Epithelial cell of esophagus (primary cell): ENCODE measurements at regions not wholly inside any gene's neighbourhood (a gene's known extent, or its start where the extent isn't known, plus 50 kb on each side); places are given as distances from the start of the nearest gene placed in this dataset.
A peak's percentile ranks its signal among the peaks of the same experiment; 100 is the strongest.

ENCODE experiments used
- DNase-seq: peaks from one replicate; pipeline ENCODE4 v3.0.0; 2010; ENCODE audit warnings: low read depth
- H3K4me3 ChIP-seq: 2 replicates; pipeline ENCODE4 v1.5.1; 2011; ENCODE audit warnings: mild to moderate bottlenecking, low read length, control low read depth
- TF ChIP-seq, protein P1 (sequence below): IDR thresholded peaks from 2 replicates; pipeline ENCODE4 v1.5.1; 2011; ENCODE audit warnings: low read depth, mild to moderate bottlenecking, low read length, control low read depth, inconsistent platforms; ENCODE audit not compliant: insufficient read depth; ENCODE audit errors: missing control alignments

DNA sequence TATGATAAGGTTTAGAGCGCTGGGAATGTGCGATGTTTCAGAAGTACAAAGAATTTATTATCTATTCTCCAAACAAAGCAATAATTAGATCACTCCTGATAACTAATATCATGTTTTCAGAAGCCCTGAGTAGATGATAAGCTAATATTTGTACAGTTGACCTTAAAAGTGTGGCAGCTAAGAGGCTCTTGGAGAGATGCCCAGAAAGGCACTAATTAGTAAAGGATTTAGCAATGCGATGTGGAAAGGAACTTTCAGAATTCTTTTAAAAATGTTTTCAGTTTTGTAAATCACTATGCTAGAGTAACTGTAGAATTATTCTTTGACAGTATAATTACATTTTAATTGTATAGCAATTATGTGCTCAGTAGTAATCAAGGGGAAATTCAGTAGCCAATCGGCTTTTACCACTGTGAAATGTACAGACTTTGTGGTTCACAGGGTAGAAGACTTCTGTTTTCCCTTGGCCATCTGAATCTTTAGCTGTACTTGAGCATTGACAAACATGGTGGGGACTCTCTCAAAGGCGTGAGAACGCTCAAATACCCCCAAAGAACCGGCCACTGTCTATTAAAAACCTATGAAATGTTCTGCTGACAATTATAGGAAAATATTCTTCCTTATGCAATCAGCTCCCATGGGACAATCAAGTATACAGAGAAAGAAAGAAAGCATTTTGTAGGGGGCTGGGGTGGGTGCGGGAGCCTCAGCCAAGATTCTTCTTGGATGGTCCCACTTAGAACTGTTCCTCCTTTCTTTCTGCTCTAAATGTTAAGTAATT, 262.8 kb upstream of the AGAP1 start:
- DNase-seq: peak; percentile 6
- no peak overlapping the region for H3K4me3 ChIP-seq
- TF ChIP-seq, protein P1, sequence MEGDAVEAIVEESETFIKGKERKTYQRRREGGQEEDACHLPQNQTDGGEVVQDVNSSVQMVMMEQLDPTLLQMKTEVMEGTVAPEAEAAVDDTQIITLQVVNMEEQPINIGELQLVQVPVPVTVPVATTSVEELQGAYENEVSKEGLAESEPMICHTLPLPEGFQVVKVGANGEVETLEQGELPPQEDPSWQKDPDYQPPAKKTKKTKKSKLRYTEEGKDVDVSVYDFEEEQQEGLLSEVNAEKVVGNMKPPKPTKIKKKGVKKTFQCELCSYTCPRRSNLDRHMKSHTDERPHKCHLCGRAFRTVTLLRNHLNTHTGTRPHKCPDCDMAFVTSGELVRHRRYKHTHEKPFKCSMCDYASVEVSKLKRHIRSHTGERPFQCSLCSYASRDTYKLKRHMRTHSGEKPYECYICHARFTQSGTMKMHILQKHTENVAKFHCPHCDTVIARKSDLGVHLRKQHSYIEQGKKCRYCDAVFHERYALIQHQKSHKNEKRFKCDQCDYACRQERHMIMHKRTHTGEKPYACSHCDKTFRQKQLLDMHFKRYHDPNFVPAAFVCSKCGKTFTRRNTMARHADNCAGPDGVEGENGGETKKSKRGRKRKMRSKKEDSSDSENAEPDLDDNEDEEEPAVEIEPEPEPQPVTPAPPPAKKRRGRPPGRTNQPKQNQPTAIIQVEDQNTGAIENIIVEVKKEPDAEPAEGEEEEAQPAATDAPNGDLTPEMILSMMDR: no peak

DNA sequence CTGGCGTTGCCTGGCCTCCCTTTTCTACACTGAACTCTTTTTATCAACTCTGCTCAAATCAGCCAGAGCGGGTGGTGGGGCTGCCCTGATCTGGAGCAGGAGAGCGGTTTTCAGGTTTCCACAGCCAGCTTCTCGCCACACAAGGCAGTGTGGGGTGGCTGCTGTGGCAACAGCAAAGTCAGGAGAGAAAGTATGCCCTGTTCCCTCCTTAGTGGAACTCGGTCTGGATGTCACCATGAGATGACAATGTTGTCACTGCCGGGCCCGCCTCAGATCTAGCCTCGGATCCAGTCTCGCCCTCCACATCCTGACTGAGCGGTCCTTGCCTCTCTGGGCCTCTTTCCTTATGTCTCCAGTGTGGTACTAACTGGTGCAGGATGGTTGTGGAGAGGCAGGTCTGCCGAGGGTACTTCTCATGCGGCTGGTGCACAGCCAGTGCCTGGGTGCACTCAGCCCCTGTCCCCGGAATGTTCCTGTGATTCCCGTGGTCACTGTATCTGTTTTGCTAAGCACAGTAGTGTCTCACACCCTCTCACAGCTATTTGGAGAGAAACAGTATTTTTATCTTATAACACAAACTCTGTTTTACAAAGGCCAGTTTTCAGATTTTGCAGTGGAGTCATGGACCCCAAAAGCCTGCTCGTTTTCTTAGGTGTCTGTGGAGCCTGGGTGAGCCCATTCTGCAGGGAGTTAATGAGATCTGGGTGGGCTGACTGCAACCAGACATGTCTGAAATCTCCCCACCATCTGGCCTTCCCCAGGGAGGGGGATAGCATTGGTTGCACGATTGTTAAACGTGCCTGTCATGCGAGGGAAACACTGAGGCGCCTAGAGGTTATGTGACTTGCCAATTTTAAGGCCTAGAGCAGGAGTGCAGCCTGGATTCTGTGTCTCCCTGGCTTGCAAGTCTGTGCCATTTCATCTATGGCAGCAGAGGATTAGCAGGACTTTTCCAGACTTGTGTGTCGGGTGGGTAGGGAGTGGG, 261.1 kb upstream of the AGAP1 start:
- no peak for DNase-seq
- TF ChIP-seq, protein P1: no peak
- H3K4me3 ChIP-seq: no peak overlapping the region

DNA sequence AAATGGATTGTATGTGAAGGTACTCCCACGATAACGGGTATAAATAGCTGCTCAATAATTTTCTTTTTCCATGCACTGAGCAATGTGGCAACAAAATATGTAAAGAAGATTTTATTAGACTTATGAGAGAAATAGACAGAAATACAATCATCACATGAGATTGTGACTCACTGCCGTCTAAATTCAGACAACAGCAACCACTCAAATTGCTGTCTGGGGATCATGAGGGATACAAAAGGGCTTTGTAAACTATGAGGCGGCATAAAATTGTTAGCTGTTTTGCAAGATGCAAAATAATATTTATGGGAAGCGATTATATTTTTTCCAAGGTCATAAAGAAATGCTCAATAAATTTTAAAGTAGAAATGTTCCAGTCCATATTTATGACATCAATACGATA, 259.1 kb upstream of the AGAP1 start:
- DNase-seq: no peak
- no peak overlapping the region for H3K4me3 ChIP-seq
- TF ChIP-seq, protein P1: no peak

DNA sequence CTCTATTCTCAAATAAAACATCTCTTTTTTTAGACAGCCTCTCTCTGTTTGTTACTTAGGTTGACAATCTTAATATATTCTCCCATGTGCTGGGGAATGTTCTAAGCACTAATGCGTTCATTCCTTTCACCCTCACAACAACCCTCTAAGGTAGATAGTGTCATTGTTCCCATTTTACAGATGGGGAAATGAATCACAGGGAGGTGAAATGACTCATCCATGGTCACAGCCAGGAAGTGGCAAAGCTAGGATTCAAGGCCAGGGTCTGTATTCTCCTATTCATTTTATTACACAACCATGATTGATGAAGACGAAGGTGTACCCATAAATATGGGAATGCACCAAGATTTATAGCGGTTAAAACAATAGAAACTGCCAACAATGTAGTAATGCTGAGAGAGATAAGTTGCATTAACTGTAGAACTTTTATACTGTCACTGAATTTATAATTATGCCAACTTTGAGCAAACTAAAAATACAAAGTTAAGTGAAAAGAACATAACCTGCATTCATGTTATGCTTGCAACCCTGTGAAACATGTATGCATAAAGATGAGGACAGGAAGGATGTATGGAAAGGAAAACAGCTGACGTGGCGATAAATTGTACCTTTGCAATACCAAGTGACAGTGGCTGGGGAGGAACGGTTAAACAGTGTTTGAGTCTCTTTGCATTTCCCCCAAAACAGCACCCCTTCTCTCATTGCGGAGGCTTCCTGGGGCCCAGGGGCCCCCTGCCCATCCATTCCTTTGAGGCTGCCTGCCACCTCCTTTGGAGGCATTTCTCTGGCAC, 257.7 kb upstream of the AGAP1 start:
- TF ChIP-seq, protein P1: no peak
- H3K4me3 ChIP-seq: no peak overlapping the region
- no peak for DNase-seq

DNA sequence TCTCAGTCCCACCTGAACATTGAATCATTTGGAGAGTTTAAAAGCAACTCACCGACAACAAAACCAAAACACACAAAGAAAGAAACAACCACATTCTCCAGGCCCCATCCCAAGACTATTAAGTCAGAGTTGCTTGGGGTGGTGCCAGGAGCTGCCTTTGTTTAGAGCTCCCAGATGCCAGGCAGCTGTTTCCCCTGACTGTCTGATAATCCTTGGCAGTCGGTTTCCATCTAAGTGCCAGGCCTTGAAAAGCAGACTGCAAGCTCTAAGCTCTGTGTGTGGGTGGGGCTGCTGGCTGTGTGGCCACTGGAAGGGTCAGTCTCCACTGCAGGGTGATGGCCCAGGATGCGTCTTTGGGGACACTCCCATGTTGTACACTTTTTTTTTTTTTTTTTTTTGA, 255.3 kb upstream of the AGAP1 start:
- TF ChIP-seq, protein P1: no peak
- H3K4me3 ChIP-seq: no peak overlapping the region
- no peak for DNase-seq

DNA sequence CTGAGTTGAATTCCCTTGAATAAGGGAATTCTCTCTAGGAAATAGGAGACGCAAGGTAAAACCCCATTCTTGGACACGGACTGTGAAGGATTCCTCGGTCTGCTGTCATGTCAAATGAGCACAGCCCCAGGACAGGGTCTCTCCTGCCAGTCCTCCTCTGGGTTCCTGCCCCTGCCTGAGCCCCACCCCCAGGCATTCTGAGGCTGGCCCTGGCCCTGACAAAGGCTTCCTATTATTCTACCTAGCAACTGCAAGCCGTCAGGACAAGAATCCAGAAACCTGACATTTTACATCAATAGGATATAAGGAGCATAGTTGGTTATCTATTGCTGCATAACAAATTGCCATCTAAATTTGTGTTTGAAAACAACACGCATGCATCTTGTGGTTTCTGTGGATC, 253.3 kb upstream of the AGAP1 start:
- DNase-seq: no peak
- TF ChIP-seq, protein P1: no peak
- no peak overlapping the region for H3K4me3 ChIP-seq
